PC-3 (cell line): ENCODE measurements at regions not wholly inside any gene's neighbourhood (a gene's known extent, or its start where the extent isn't known, plus 50 kb on each side); places are given as distances from the start of the nearest gene placed in this dataset.

ENCODE experiments used
- ATAC-seq: fragments of 200-7000 bp; cut with Tn5 transposase; 2 replicates; pipeline ENCODE4 v1.9.1; 2020; ENCODE audit warnings: mild to moderate bottlenecking, moderate library complexity
- BruUV-seq: library from RNA; stranded (reverse); fragments of 400-500 nt; replicated peaks from 2 replicates; lab custom pipeline; 2021; lab: Mats Ljungman, UMichigan
- CTCF ChIA-PET: fragments of 300-600 bp; sonication (Branson Sonifier 250); formaldehyde crosslinking; loops from one replicate; lab custom pipeline; 2022; ENCODE audit warnings: antibody characterized with exemption; lab: Charles Lee
- POLR2A ChIA-PET: fragments of 300-600 bp; sonication (Branson Sonifier 250); formaldehyde crosslinking; loops from one replicate; lab custom pipeline; 2022; ENCODE audit warnings: antibody characterized with exemption; ENCODE audit not compliant: unreplicated experiment; lab: Charles Lee
- DNase-seq: peaks from one replicate; pipeline ENCODE4 v3.0.0-alpha.2; 2015
- H2AFZ ChIP-seq: fragments of 300-600 bp; sonication (generic); 2 replicates; pipeline ENCODE4 v1.6.0; 2016; ENCODE audit warnings: antibody characterized with exemption, low read length
- H3F3A ChIP-seq: fragments of 300-600 bp; sonication (generic); one replicate; pipeline ENCODE4 v1.6.0; 2017; ENCODE audit warnings: antibody characterized with exemption, low read length, control low read depth, mild to moderate bottlenecking; ENCODE audit not compliant: unreplicated experiment
- H3K27ac ChIP-seq: fragments of 300-600 bp; sonication (generic); 2 replicates; pipeline ENCODE4 v1.5.1; 2016; ENCODE audit warnings: mild to moderate bottlenecking, low read length
- H3K27me3 ChIP-seq: fragments of 300-600 bp; sonication (generic); 2 replicates; pipeline ENCODE4 v1.6.1; 2016; ENCODE audit warnings: low read length, mixed read lengths
- H3K36me3 ChIP-seq: fragments of 300-600 bp; sonication (generic); 2 replicates; pipeline ENCODE4 v1.6.1; 2016; ENCODE audit warnings: low read depth, mixed run types, low read length, mixed read lengths
- H3K4me1 ChIP-seq: fragments of 300-600 bp; sonication (generic); 2 replicates; pipeline ENCODE4 v1.5.1; 2016; ENCODE audit warnings: low read length; ENCODE audit not compliant: insufficient read depth
- H3K4me2 ChIP-seq: fragments of 300-600 bp; sonication (generic); 2 replicates; pipeline ENCODE4 v1.6.0; 2016; ENCODE audit warnings: low read length
- H3K4me3 ChIP-seq: fragments of 300-600 bp; sonication (generic); 2 replicates; pipeline ENCODE4 v1.5.1; 2016; ENCODE audit warnings: mild to moderate bottlenecking, low read length, mixed read lengths
- H3K79me2 ChIP-seq: fragments of 300-600 bp; sonication (generic); 2 replicates; pipeline ENCODE4 v1.6.1; 2017; ENCODE audit warnings: low read length, mixed read lengths
- H3K9ac ChIP-seq: fragments of 300-600 bp; sonication (generic); 2 replicates; pipeline ENCODE4 v1.6.0; 2016; ENCODE audit warnings: mild to moderate bottlenecking, low read length
- H3K9me2 ChIP-seq: fragments of 300-600 bp; sonication (generic); replicated peaks from 2 replicates; pipeline ENCODE4 v1.6.1; 2016; ENCODE audit warnings: mixed run types, low read length, mixed read lengths
- H3K9me3 ChIP-seq: fragments of 300-600 bp; sonication (generic); 2 replicates; pipeline ENCODE4 v1.6.1; 2016; ENCODE audit warnings: low read length, mixed read lengths
- H4K20me1 ChIP-seq: fragments of 300-600 bp; sonication (generic); 2 replicates; pipeline ENCODE4 v1.6.1; 2016; ENCODE audit warnings: low read length, mixed read lengths
- EZH2 ChIP-seq: fragments of 300-600 bp; sonication (generic); IDR thresholded peaks from one replicate; pipeline ENCODE4 v1.6.1; 2017; ENCODE audit warnings: antibody characterized with exemption, mild to moderate bottlenecking, low read length; ENCODE audit not compliant: unreplicated experiment
- EZH2phosphoT487 ChIP-seq: fragments of 300-600 bp; sonication (generic); IDR thresholded peaks from 2 replicates; pipeline ENCODE4 v1.6.1; 2018; ENCODE audit warnings: mild to moderate bottlenecking, antibody characterized with exemption, low read length, borderline replicate concordance
- intact Hi-C: fragments of 100-400 bp; cut with micrococcal nuclease; formaldehyde crosslinking; loops from 2 replicates; pipeline ENCODE4 v1.9.0; 2023
- TF ChIP-seq, protein P1 (sequence below): fragments of 300-600 bp; sonication (generic); conservative IDR thresholded peaks from 2 replicates; pipeline ENCODE4 v1.5.1; 2017; ENCODE audit warnings: antibody characterized with exemption, low read depth, mild to moderate bottlenecking, low read length

GRCh38 chr21:31537872-31538576 is 121.5 kb upstream of the SOD1 start:
- no peaks in the 10 kb centered on the region for H3K36me3 ChIP-seq
- ChIA-PET POLR2A (no interaction called here), CTCF (no interaction called here)
- H3K4me3 ChIP-seq, result no peak overlapping the region
- no peaks in the 10 kb centered on the region for H3K9me3 ChIP-seq
- no peak overlapping the region for H3K9ac ChIP-seq
- H3K27ac ChIP-seq, result no peak overlapping the region
- H3K27me3 ChIP-seq, result no peaks in the 10 kb centered on the region
- H4K20me1 ChIP-seq, result no peaks in the 10 kb centered on the region
- no peaks in the 10 kb centered on the region for H3F3A ChIP-seq
- ATAC-seq (no peak), DNase-seq (no peak)
- no peaks in the 10 kb centered on the region for H3K9me2 ChIP-seq
- no TSS peak for BruUV-seq
- no peaks in the 10 kb centered on the region for H3K79me2 ChIP-seq
- intact Hi-C loops, result no loop called here
- TF ChIP-seq EZH2, result no peak
- TF ChIP-seq, protein P1, sequence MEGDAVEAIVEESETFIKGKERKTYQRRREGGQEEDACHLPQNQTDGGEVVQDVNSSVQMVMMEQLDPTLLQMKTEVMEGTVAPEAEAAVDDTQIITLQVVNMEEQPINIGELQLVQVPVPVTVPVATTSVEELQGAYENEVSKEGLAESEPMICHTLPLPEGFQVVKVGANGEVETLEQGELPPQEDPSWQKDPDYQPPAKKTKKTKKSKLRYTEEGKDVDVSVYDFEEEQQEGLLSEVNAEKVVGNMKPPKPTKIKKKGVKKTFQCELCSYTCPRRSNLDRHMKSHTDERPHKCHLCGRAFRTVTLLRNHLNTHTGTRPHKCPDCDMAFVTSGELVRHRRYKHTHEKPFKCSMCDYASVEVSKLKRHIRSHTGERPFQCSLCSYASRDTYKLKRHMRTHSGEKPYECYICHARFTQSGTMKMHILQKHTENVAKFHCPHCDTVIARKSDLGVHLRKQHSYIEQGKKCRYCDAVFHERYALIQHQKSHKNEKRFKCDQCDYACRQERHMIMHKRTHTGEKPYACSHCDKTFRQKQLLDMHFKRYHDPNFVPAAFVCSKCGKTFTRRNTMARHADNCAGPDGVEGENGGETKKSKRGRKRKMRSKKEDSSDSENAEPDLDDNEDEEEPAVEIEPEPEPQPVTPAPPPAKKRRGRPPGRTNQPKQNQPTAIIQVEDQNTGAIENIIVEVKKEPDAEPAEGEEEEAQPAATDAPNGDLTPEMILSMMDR, result peak; percentile 47
- no peak overlapping the region for H3K4me2 ChIP-seq
- no peaks in the 10 kb centered on the region for H3K4me1 ChIP-seq
- no peak overlapping the region for H2AFZ ChIP-seq

GRCh38 chr21:31536138-31536537 is 123.4 kb upstream of the SOD1 start:
- H3K36me3 ChIP-seq, result no peaks in the 10 kb centered on the region
- H3K27me3 ChIP-seq, result no peaks in the 10 kb centered on the region
- no peaks in the 10 kb centered on the region for H3K79me2 ChIP-seq
- no peak overlapping the region for H3K4me3 ChIP-seq
- H3K4me2 ChIP-seq, result no peak overlapping the region
- no peaks in the 10 kb centered on the region for H3K9me2 ChIP-seq
- H3K27ac ChIP-seq, result no peak overlapping the region
- intact Hi-C loops, result no loop called here
- no TSS peak for BruUV-seq
- no peak overlapping the region for H2AFZ ChIP-seq
- ATAC-seq, result no peak
- ChIA-PET POLR2A (interaction anchor here (0.5 kb wide), 1 partner anchor 301 kb away, joined by 3 read pairs; no protein-coding TSS in a partner anchor), CTCF (no interaction called here)
- H3F3A ChIP-seq, result no peaks in the 10 kb centered on the region
- peaks cover 3% of the 10 kb centered on the region for H3K4me1 ChIP-seq
- H4K20me1 ChIP-seq, result no peaks in the 10 kb centered on the region
- no peak overlapping the region for H3K9ac ChIP-seq
- no peak for DNase-seq
- TF ChIP-seq EZH2phosphoT487, result no peak
- TF ChIP-seq, protein P1, result no peak
- TF ChIP-seq EZH2, result no peak
- no peaks in the 10 kb centered on the region for H3K9me3 ChIP-seq

- DNase-seq (no peak), ATAC-seq (peak; percentile 8; the same call in 1 of the 2 replicates)
- POLR2A ChIA-PET, result no interaction called here
- no peak overlapping the region for H3K4me2 ChIP-seq
- no peaks in the 10 kb centered on the region for H3F3A ChIP-seq
- intact Hi-C loops, result no loop called here
- CTCF ChIA-PET, result interaction anchor here (0.7 kb wide), 1 partner anchor 16 kb away, joined by 3 read pairs; no protein-coding TSS in a partner anchor
- no peak overlapping the region for H3K4me3 ChIP-seq
- H3K9me2 ChIP-seq, result no peaks in the 10 kb centered on the region
- H3K36me3 ChIP-seq, result no peaks in the 10 kb centered on the region
- no peaks in the 10 kb centered on the region for H4K20me1 ChIP-seq
- no peaks in the 10 kb centered on the region for H3K9me3 ChIP-seq
- H3K4me1 ChIP-seq, result peaks cover 21% of the 10 kb centered on the region
- no peak overlapping the region for H2AFZ ChIP-seq
- no peaks in the 10 kb centered on the region for H3K27me3 ChIP-seq
- no peak overlapping the region for H3K9ac ChIP-seq
- TF ChIP-seq EZH2, result no peak
- no peak for TF ChIP-seq EZH2phosphoT487
- TF ChIP-seq, protein P1, result no peak
- no TSS peak for BruUV-seq
- H3K79me2 ChIP-seq, result no peaks in the 10 kb centered on the region
- no peak overlapping the region for H3K27ac ChIP-seq
These were observed 127.5 kb upstream of the SOD1 start for GRCh38 chr21:31531967-31532366.
